HCT116 (cell line): ENCODE measurements at regions not wholly inside any gene's neighbourhood (a gene's known extent, or its start where the extent isn't known, plus 50 kb on each side); places are given as distances from the start of the nearest gene placed in this dataset.

Experiments used
- ATAC-seq: fragments of 200-7000 bp; cut with Tn5 transposase; 2 replicates; pipeline ENCODE4 v1.9.1; 2020; ENCODE audit warnings: mild to moderate bottlenecking, moderate library complexity
- BruUV-seq: library from RNA; stranded (reverse); fragments of 400-500 nt; replicated peaks from 2 replicates; lab custom pipeline; 2021; lab: Mats Ljungman, UMichigan
- CTCF ChIA-PET: fragments of 300-600 bp; sonication (Branson Sonifier 250); formaldehyde crosslinking; loops from one replicate; lab custom pipeline; 2021; ENCODE audit warnings: antibody characterized with exemption; lab: Charles Lee
- POLR2A ChIA-PET: fragments of 300-600, 350-600 bp; sonication (Branson Sonifier 250); formaldehyde crosslinking; loops from one replicate; lab custom pipeline; 2021; ENCODE audit warnings: antibody characterized with exemption; lab: Charles Lee
- RAD21 ChIA-PET, 2 experiments: fragments of 300-600 bp; sonication (Branson Sonifier 250); formaldehyde crosslinking; loops; one replicate each; lab custom pipeline; 2023; ENCODE audit warnings: low total read pairs in 2 of 2; ENCODE audit not compliant: uncharacterized antibody in 2 of 2, unreplicated experiment in 2 of 2, low non-redundant PET in 1 of 2; lab: Charles Lee
- DNase-seq: peaks from one replicate; pipeline ENCODE4 v3.0.0-alpha.2; 2010; ENCODE audit warnings: low read depth, low spot score
- H2AFZ ChIP-seq: fragments of 200-600 bp; shearing (Covaris generic), sonication (generic); 2 replicates; pipeline ENCODE4 v1.6.1; 2017; ENCODE audit warnings: low read depth, mixed run types, mixed read lengths, antibody characterized with exemption, low read length; ENCODE audit not compliant: poor library complexity, severe bottlenecking
- H3K27ac ChIP-seq: 2 replicates; pipeline ENCODE4 v1.5.1; 2012; ENCODE audit warnings: low read depth, low read length
- H3K27me3 ChIP-seq: fragments of 200-600 bp; sonication (generic); 2 replicates; pipeline ENCODE4 v1.6.1; 2016; ENCODE audit warnings: mixed run types, low read length, mixed read lengths; ENCODE audit not compliant: insufficient read depth
- H3K36me3 ChIP-seq, 2 experiments: fragments of 200-500 bp in 1 of 2; fragments of 200-600 bp in 1 of 2; sonication (Bioruptor generic) in 1 of 2; sonication (generic) in 1 of 2; 2 replicates each; pipeline versions ENCODE4 v1.5.1 to v1.6.1; 2014 to 2016; ENCODE audit warnings: low read length in 2 of 2, inconsistent platforms in 1 of 2, mixed read lengths in 1 of 2, mixed run types in 1 of 2; ENCODE audit not compliant: insufficient read depth in 2 of 2, control insufficient read depth in 1 of 2
- H3K4me1 ChIP-seq, 2 experiments: fragments of 200-600 bp in 1 of 2; sonication (generic) in 1 of 2; 2 replicates each; pipeline versions ENCODE4 v1.5.1 to v1.6.1; 2012 to 2017; ENCODE audit warnings: low read length in 2 of 2, inconsistent platforms in 1 of 2, mild to moderate bottlenecking in 1 of 2, mixed read lengths in 1 of 2, mixed run types in 1 of 2, moderate library complexity in 1 of 2; ENCODE audit not compliant: insufficient read depth in 2 of 2, control insufficient read depth in 1 of 2
- H3K4me2 ChIP-seq: fragments of 200-600 bp; sonication (generic); 2 replicates; pipeline ENCODE4 v1.6.1; 2017; ENCODE audit warnings: mixed run types, low read length, mixed read lengths
- H3K4me3 ChIP-seq, 2 experiments: fragments of 200-600 bp in 1 of 2; sonication (generic) in 1 of 2; replicated peaks in 1 of 2; 2 replicates each; pipeline ENCODE4 v1.5.1; 2011 to 2016; ENCODE audit warnings: low read length in 2 of 2, control low read depth in 1 of 2, low read depth in 1 of 2, mild to moderate bottlenecking in 1 of 2, mixed read lengths in 1 of 2, mixed run types in 1 of 2
- H3K79me2 ChIP-seq: fragments of 200-600 bp; sonication (generic); 2 replicates; pipeline ENCODE4 v1.6.1; 2017; ENCODE audit warnings: mild to moderate bottlenecking, mixed run types, low read length, moderate library complexity, mixed read lengths; ENCODE audit not compliant: insufficient read depth
- H3K9ac ChIP-seq: fragments of 200-600 bp; sonication (generic); 2 replicates; pipeline ENCODE4 v1.6.1; 2016; ENCODE audit warnings: low read length, mixed read lengths
- H3K9me2 ChIP-seq: fragments of 200-600 bp; sonication (generic), shearing (Covaris generic); 2 replicates; pipeline ENCODE4 v1.6.1; 2017; ENCODE audit warnings: mixed run types, mild to moderate bottlenecking, moderate library complexity; ENCODE audit not compliant: insufficient read depth
- H3K9me3 ChIP-seq, 2 experiments: fragments of 200-500 bp in 1 of 2; fragments of 200-600 bp in 1 of 2; sonication (Bioruptor generic) in 1 of 2; sonication (generic) in 1 of 2; 2 replicates each; pipeline ENCODE4 v1.6.1; 2014 to 2017; ENCODE audit warnings: low read length in 2 of 2, mixed read lengths in 2 of 2, inconsistent platforms in 1 of 2, low read depth in 1 of 2, mild to moderate bottlenecking in 1 of 2, mixed run types in 1 of 2, moderate library complexity in 1 of 2; ENCODE audit not compliant: control insufficient read depth in 1 of 2, insufficient read depth in 1 of 2
- H4K20me1 ChIP-seq: fragments of 200-600 bp; sonication (generic), shearing (Covaris generic); 2 replicates; pipeline ENCODE4 v1.6.1; 2017; ENCODE audit warnings: mixed run types, mild to moderate bottlenecking, moderate library complexity; ENCODE audit not compliant: insufficient read depth
- ATF3 ChIP-seq: IDR thresholded peaks from 2 replicates; pipeline ENCODE4 v1.6.1; 2012
- CBX3 ChIP-seq: IDR thresholded peaks from 2 replicates; pipeline ENCODE4 v1.6.1; 2012; ENCODE audit warnings: low read depth
- CEBPB ChIP-seq: IDR thresholded peaks from 2 replicates; pipeline ENCODE4 v1.6.1; 2012; ENCODE audit warnings: low read depth
- CTCF ChIP-seq, 3 experiments: fragments of 200-600 bp in 1 of 3; sonication (generic) in 1 of 3; IDR thresholded peaks in 2 of 3; conservative IDR thresholded peaks in 1 of 3; 2 replicates each; pipeline ENCODE4 v1.5.1; 2012 to 2017; ENCODE audit warnings: low read depth in 2 of 3, low read length in 2 of 3, antibody characterized with exemption in 1 of 3, borderline replicate concordance in 1 of 3, control low read depth in 1 of 3, mild to moderate bottlenecking in 1 of 3, mixed read lengths in 1 of 3, mixed run types in 1 of 3, moderate library complexity in 1 of 3; ENCODE audit not compliant: insufficient read depth in 1 of 3
- EGR1 ChIP-seq: IDR thresholded peaks from 2 replicates; pipeline ENCODE4 v1.6.1; 2012; ENCODE audit warnings: low read depth
- ELF1 ChIP-seq: IDR thresholded peaks from 2 replicates; pipeline ENCODE4 v1.6.1; 2012; ENCODE audit warnings: low read depth, borderline replicate concordance
- EZH2 ChIP-seq: fragments of 200-600 bp; sonication (generic); IDR thresholded peaks from 2 replicates; pipeline ENCODE4 v1.6.1; 2017; ENCODE audit warnings: antibody characterized with exemption, mixed run types
- EZH2phosphoT487 ChIP-seq: fragments of 200-600 bp; IDR thresholded peaks from 2 replicates; pipeline ENCODE4 v1.6.1; 2018; ENCODE audit warnings: antibody characterized with exemption, borderline replicate concordance
- FOSL1 ChIP-seq: IDR thresholded peaks from 2 replicates; pipeline ENCODE4 v1.6.1; 2012; ENCODE audit warnings: low read depth
- POLR2A ChIP-seq: IDR thresholded peaks from 2 replicates; pipeline ENCODE4 v1.7.0; 2011; ENCODE audit warnings: borderline replicate concordance; ENCODE audit not compliant: insufficient read depth, insufficient read length; ENCODE audit errors: extremely low read depth
- POLR2AphosphoS5 ChIP-seq: IDR thresholded peaks from 2 replicates; pipeline ENCODE4 v1.6.1; 2011; ENCODE audit warnings: mild to moderate bottlenecking, low read depth, low read length, moderate library complexity
- SIN3A ChIP-seq: IDR thresholded peaks from 2 replicates; pipeline ENCODE4 v1.6.1; 2012; ENCODE audit warnings: low read depth
- SP1 ChIP-seq: IDR thresholded peaks from 2 replicates; pipeline ENCODE4 v1.6.1; 2012; ENCODE audit warnings: low read depth
- SRF ChIP-seq: IDR thresholded peaks from 2 replicates; pipeline ENCODE4 v1.6.1; 2012; ENCODE audit warnings: low read depth
- TCF7L2 ChIP-seq: IDR thresholded peaks from 2 replicates; pipeline ENCODE4 v1.7.0; 2011; ENCODE audit warnings: borderline replicate concordance, inconsistent platforms; ENCODE audit not compliant: insufficient read depth, insufficient read length; ENCODE audit errors: extremely low read depth
- YY1 ChIP-seq: IDR thresholded peaks from 2 replicates; pipeline ENCODE4 v1.6.1; 2011; ENCODE audit warnings: low read length, low read depth, moderate library complexity, mild to moderate bottlenecking; ENCODE audit not compliant: insufficient replicate concordance; ENCODE audit errors: extremely low read depth
- ZBTB33 ChIP-seq: IDR thresholded peaks from 2 replicates; pipeline ENCODE4 v1.6.1; 2011; ENCODE audit warnings: mild to moderate bottlenecking, low read length, moderate library complexity; ENCODE audit not compliant: insufficient replicate concordance; ENCODE audit errors: extremely low read depth
- ZFX ChIP-seq: fragments of 450-650 bp; IDR thresholded peaks from 2 replicates; pipeline ENCODE4 v1.6.1; 2017
- ZNF274 ChIP-seq: fragments of 200-500 bp; sonication (Bioruptor generic); IDR thresholded peaks from 2 replicates; pipeline ENCODE4 v1.6.1; 2014; ENCODE audit warnings: mild to moderate bottlenecking, low read depth, low read length, inconsistent platforms
- intact Hi-C: fragments of 100-400 bp; cut with micrococcal nuclease; formaldehyde crosslinking; loops from 2 replicates; pipeline ENCODE4 v1.10.0; 2022
- TF ChIP-seq, protein P1 (sequence below): IDR thresholded peaks from 2 replicates; pipeline ENCODE4 v1.6.1; 2012

DNA sequence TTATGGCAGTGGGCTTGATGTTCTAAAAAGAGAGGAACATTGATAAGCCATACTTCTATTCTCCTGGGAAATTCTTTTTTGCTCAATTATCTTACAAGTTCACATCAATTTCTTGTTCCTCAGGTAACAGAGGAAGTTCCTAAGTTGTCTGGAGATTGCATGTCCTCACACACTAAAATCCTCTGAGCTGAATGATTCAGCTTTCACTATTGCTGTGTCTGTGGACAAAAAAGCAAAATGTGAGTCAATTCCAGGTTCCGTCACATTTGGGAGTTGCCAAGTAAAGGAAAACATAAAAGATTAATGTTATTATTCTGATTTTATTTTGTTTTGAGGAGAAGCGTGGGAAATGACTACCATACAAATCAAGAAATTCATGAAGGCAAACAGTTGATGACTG lies 316.7 kb downstream of the CHRM3 start:
- Histone ChIP-seq H3K36me3 (no peaks in the 10 kb centered on the region), H3K4me2 (no peak overlapping the region), H3K9me2 (no peaks in the 10 kb centered on the region), H3K27me3 (no peaks in the 10 kb centered on the region), H4K20me1 (no peaks in the 10 kb centered on the region), H3K27ac (no peak overlapping the region), H3K4me3 (no peak overlapping the region), H2AFZ (no peak overlapping the region), H3K9me3 (peaks cover 14 to 15% of the 10 kb centered on the region in 2 experiments; a peak in 2 of 4 replicates), H3K4me1 (no peaks in the 10 kb centered on the region), H3K79me2 (no peaks in the 10 kb centered on the region), H3K9ac (no peak overlapping the region)
- ChIA-PET RAD21 (no interaction called here), CTCF (no interaction called here), POLR2A (no interaction called here)
- no TSS peak for BruUV-seq
- ATAC-seq (no peak), DNase-seq (no peak)
- no peak for TF ChIP-seq CEBPB
- TF ChIP-seq SP1, result no peak
- TF ChIP-seq FOSL1, result no peak
- no peak for TF ChIP-seq POLR2A
- TF ChIP-seq ZFX, result no peak
- TF ChIP-seq TCF7L2, result no peak
- TF ChIP-seq, protein P1, sequence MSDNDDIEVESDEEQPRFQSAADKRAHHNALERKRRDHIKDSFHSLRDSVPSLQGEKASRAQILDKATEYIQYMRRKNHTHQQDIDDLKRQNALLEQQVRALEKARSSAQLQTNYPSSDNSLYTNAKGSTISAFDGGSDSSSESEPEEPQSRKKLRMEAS, result no peak
- no peak for TF ChIP-seq SRF
- TF ChIP-seq EGR1, result no peak
- TF ChIP-seq SIN3A, result no peak
- TF ChIP-seq YY1, result no peak
- TF ChIP-seq EZH2phosphoT487, result no peak
- no peak for TF ChIP-seq CTCF (IDR thresholded peaks at IDR 0.05 in 2 of 3, conservative IDR thresholded peaks at IDR 0.05 in 1 of 3; ENCODE audit: borderline replicate concordance in 1 of 3, insufficient read depth in 1 of 3, low read depth in 2 of 3, low read length in 2 of 3)
- no peak for TF ChIP-seq ZBTB33
- no peak for TF ChIP-seq ATF3
- no peak for TF ChIP-seq CBX3
- no peak for TF ChIP-seq EZH2
- no peak for TF ChIP-seq ELF1
- no peak for TF ChIP-seq ZNF274
- TF ChIP-seq POLR2AphosphoS5, result no peak
- intact Hi-C loops, result no loop called here
